ENCODE measurements at regions not wholly inside any gene's neighbourhood (a gene's known extent, or its start where the extent isn't known, plus 50 kb on each side); places are given as distances from the start of the nearest gene placed in this dataset.

DNA sequence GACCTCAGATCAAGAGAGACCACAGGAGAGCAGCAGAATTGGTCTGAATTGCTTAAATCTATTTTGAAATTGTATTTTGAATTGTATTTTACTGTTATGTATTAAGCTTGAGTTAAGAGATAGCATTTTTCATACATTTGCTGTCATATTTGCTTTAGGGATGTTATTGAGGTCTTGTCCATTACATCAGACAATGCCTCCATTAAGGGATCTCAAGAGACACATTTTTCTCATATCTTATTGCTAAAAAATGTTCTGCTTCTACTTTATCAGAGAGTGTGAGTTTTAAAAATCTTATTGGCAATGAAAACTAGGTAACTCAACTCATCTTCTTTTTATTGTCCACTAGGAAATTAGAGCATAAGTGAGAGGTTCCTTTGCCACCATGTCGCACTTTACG is 66.8 kb upstream of the CTAGE1 start:
- CTCF ChIA-PET = interaction anchor here (1.5 kb wide), 1 partner anchor 10 kb away, joined by 3 read pairs; no protein-coding TSS in a partner anchor
- POLR2A ChIA-PET = no interaction called here
- TF ChIP-seq, protein P1, sequence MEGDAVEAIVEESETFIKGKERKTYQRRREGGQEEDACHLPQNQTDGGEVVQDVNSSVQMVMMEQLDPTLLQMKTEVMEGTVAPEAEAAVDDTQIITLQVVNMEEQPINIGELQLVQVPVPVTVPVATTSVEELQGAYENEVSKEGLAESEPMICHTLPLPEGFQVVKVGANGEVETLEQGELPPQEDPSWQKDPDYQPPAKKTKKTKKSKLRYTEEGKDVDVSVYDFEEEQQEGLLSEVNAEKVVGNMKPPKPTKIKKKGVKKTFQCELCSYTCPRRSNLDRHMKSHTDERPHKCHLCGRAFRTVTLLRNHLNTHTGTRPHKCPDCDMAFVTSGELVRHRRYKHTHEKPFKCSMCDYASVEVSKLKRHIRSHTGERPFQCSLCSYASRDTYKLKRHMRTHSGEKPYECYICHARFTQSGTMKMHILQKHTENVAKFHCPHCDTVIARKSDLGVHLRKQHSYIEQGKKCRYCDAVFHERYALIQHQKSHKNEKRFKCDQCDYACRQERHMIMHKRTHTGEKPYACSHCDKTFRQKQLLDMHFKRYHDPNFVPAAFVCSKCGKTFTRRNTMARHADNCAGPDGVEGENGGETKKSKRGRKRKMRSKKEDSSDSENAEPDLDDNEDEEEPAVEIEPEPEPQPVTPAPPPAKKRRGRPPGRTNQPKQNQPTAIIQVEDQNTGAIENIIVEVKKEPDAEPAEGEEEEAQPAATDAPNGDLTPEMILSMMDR (IDR thresholded peaks at IDR 0.05; ENCODE audit: insufficient read depth, low read length, missing control alignments) = no peak
- no peak for DNase-seq (ENCODE audit: low read depth, low spot score)
- H3K4me3 ChIP-seq (ENCODE audit: low read depth, low read length) = no peak overlapping the region

DNA sequence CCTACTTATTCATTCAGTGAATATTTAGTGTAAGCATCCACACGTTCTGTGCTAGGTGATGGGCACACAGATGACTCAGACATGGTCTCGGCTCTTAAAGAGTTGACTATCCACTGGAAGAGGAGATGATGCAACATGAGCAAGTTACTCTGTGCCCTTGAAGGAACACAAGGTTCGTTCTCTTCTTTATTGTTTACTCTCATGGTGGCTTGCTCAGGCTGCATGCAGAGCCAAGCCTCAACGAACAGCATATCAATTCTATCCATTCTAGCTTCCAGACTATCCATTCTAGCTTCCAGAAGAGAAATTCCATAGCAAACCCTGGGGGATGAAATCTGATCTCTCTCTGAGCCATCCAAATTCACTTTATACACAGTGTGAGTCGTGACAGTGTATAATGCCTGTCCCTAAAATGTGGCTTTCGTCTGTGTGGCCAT is 68.1 kb upstream of the CTAGE1 start:
- no peak overlapping the region for H3K4me3 ChIP-seq (ENCODE audit: low read depth, low read length)
- TF ChIP-seq, protein P1 (IDR thresholded peaks at IDR 0.05; ENCODE audit: insufficient read depth, low read length, missing control alignments) = no peak
- ChIA-PET POLR2A (no interaction called here), CTCF (interaction anchor here (1.6 kb wide), 1 partner anchor 13 kb away, joined by 4 read pairs; no protein-coding TSS in a partner anchor)
- DNase-seq (ENCODE audit: low read depth, low spot score) = no peak

- no peak overlapping the region for H3K4me3 ChIP-seq (ENCODE audit: low read depth, low read length)
- TF ChIP-seq, protein P1 (IDR thresholded peaks at IDR 0.05; ENCODE audit: insufficient read depth, low read length, missing control alignments) = no peak
- CTCF ChIA-PET = interaction anchor here (1.0 to 1.6 kb wide), 2 partner anchors 14 to 16 kb away, joined by 3 to 4 read pairs; no protein-coding TSS in a partner anchor
- POLR2A ChIA-PET = no interaction called here
- no peak for DNase-seq (ENCODE audit: low read depth, low spot score)
These were observed 69.0 kb upstream of the CTAGE1 start for GRCh38 chr18:22486667-22487066.

DNA sequence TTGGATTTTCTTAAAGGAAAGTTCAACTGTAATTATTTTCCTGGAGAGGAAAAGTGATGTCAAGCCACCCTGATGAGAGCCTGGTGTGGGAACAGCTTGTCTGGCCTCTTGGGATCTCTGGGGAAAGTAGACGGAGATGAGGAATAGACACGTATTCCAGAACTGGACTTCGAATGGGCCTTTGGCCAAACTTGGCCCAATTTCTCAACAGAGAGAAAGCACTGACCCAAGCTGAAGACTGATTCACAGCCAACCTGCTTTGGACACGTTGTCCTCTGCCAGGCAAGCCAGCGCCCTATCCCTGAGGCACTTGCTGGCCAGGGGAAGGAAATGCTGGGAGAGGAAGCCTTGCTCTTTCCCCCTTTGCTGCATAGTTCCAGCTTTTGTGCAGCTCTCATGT is 70.8 kb upstream of the CTAGE1 start:
- ChIA-PET POLR2A (no interaction called here), CTCF (no interaction called here)
- TF ChIP-seq, protein P1 (IDR thresholded peaks at IDR 0.05; ENCODE audit: insufficient read depth, low read length, missing control alignments) = no peak
- no peak overlapping the region for H3K4me3 ChIP-seq (ENCODE audit: low read depth, low read length)
- DNase-seq (ENCODE audit: low read depth, low spot score) = no peak

GRCh38 chr18:22489704-22490103 is 72.0 kb upstream of the CTAGE1 start:
- DNase-seq (ENCODE audit: low read depth, low spot score) = no peak
- TF ChIP-seq, protein P1 (IDR thresholded peaks at IDR 0.05; ENCODE audit: insufficient read depth, low read length, missing control alignments) = no peak
- ChIA-PET CTCF (no interaction called here), POLR2A (no interaction called here)
- no peak overlapping the region for H3K4me3 ChIP-seq (ENCODE audit: low read depth, low read length)

GRCh38 chr18:22490429-22490846 is 72.7 kb upstream of the CTAGE1 start:
- TF ChIP-seq, protein P1 (IDR thresholded peaks at IDR 0.05; ENCODE audit: insufficient read depth, low read length, missing control alignments) = no peak
- no peak overlapping the region for H3K4me3 ChIP-seq (ENCODE audit: low read depth, low read length)
- POLR2A ChIA-PET = no interaction called here
- no peak for DNase-seq (ENCODE audit: low read depth, low spot score)
- CTCF ChIA-PET = no interaction called here
